ENCODE measurements at regions not wholly inside any gene's neighbourhood (a gene's known extent, or its start where the extent isn't known, plus 50 kb on each side); places are given as distances from the start of the nearest gene placed in this dataset.

GRCh38 chr21:16792101-16792500, 720.7 kb upstream of the CXADR start (continued):
- TF ChIP-seq CTCF (conservative IDR thresholded peaks at IDR 0.05; ENCODE audit: low read depth in 2 of 2) (no peak), ZNF114 (CRISPR knock-in tag; IDR thresholded peaks at IDR 0.05) (no peak), NANOG (IDR thresholded peaks at IDR 0.05; ENCODE audit: borderline replicate concordance) (no peak), EZH2 (IDR thresholded peaks at IDR 0.05; ENCODE audit: low read depth, unreplicated experiment) (no peak), EZH2phosphoT487 (IDR thresholded peaks at IDR 0.05; ENCODE audit: unreplicated experiment) (no peak), ZNF331 (CRISPR knock-in tag; IDR thresholded peaks at IDR 0.05; ENCODE audit: low read depth) (no peak), ETS1 (IDR thresholded peaks at IDR 0.05) (no peak), POLR2AphosphoS5 (IDR thresholded peaks at IDR 0.05; ENCODE audit: low read depth) (no peak), CREB1 (CRISPR knock-in tag; IDR thresholded peaks at IDR 0.05; ENCODE audit: low read depth) (no peak), STAT1 (IDR thresholded peaks at IDR 0.05; ENCODE audit: unreplicated experiment) (no peak)

- Mint-ChIP-seq H3K4me1 (peaks cover 15% of the 10 kb centered on the region), H3K9me3 (no peaks in the 10 kb centered on the region), H3K27me3 (ENCODE audit: insufficient read depth, low read depth, poor library complexity) (no peaks in the 10 kb centered on the region), H3K27ac (no peak overlapping the region), H3K36me3 (ENCODE audit: low read depth) (no peaks in the 10 kb centered on the region), H3K4me3 (no peak overlapping the region)
- Histone ChIP-seq H3K4me3 (no peak overlapping the region), H3F3A (replicated peaks; ENCODE audit: low read depth) (no peaks in the 10 kb centered on the region), H3K4me2 (no peak overlapping the region), H3K9me2 (ENCODE audit: insufficient read depth) (no peaks in the 10 kb centered on the region), H2AFZ (no peak overlapping the region), H3K4me1 (ENCODE audit: insufficient read depth) (peaks cover 15% of the 10 kb centered on the region), H3K79me2 (replicated peaks; ENCODE audit: insufficient read depth) (no peaks in the 10 kb centered on the region), H3K27me3 (ENCODE audit: insufficient read depth) (no peaks in the 10 kb centered on the region), H3K36me3 (ENCODE audit: insufficient read depth) (no peaks in the 10 kb centered on the region), H3K27ac (ENCODE audit: low read depth) (no peak overlapping the region), H4K20me1 (replicated peaks; ENCODE audit: insufficient read depth) (no peaks in the 10 kb centered on the region)
- ATAC-seq (no peak), DNase-seq (ENCODE audit: low spot score) (no peak)
- TF ChIP-seq EZH2phosphoT487 (IDR thresholded peaks at IDR 0.05; ENCODE audit: unreplicated experiment) (no peak), EZH2 (IDR thresholded peaks at IDR 0.05; ENCODE audit: low read depth, unreplicated experiment) (no peak), ZNF462 (CRISPR knock-in tag; IDR thresholded peaks at IDR 0.05) (no peak), REST (IDR thresholded peaks at IDR 0.05; ENCODE audit: unreplicated experiment) (no peak), NANOG (IDR thresholded peaks at IDR 0.05; ENCODE audit: borderline replicate concordance) (no peak)
Measured at GRCh38 chr21:16794950-16795349, 717.9 kb upstream of the CXADR start.

Data from GM23338 (cell line).